OCI-LY1 (cell line): ENCODE measurements at regions not wholly inside any gene's neighbourhood (a gene's known extent, or its start where the extent isn't known, plus 50 kb on each side); places are given as distances from the start of the nearest gene placed in this dataset.

Experiments used
- H2AFZ ChIP-seq: fragments of 200-600 bp; sonication (generic), shearing (Covaris generic); 2 replicates; pipeline ENCODE4 v1.6.0; 2014; ENCODE audit warnings: antibody characterized with exemption, mild to moderate bottlenecking, low read length
- H3F3A ChIP-seq: fragments of 200-600 bp; sonication (generic), shearing (Covaris generic); 2 replicates; pipeline ENCODE4 v1.6.0; 2014; ENCODE audit warnings: mild to moderate bottlenecking, antibody characterized with exemption, low read length, moderate library complexity; ENCODE audit not compliant: insufficient read depth
- H3K27ac ChIP-seq: fragments of 200-600 bp; sonication (generic); 2 replicates; pipeline ENCODE4 v1.5.1; 2014; ENCODE audit warnings: low read length, mixed run types, mild to moderate bottlenecking, low read depth; ENCODE audit not compliant: poor library complexity, severe bottlenecking
- H3K27me3 ChIP-seq: fragments of 200-600 bp; sonication (generic); 2 replicates; pipeline ENCODE4 v1.6.0; 2014; ENCODE audit warnings: antibody characterized with exemption, mild to moderate bottlenecking, low read length, moderate library complexity; ENCODE audit not compliant: insufficient read depth
- H3K36me3 ChIP-seq: fragments of 200-600 bp; sonication (generic); 2 replicates; pipeline ENCODE4 v1.6.1; 2014; ENCODE audit warnings: mild to moderate bottlenecking, antibody characterized with exemption, low read length, moderate library complexity, mixed read lengths; ENCODE audit not compliant: insufficient read depth
- H3K4me1 ChIP-seq: fragments of 200-600 bp; sonication (generic); 2 replicates; pipeline ENCODE4 v1.5.1; 2014; ENCODE audit warnings: mild to moderate bottlenecking, low read length, moderate library complexity; ENCODE audit not compliant: insufficient read depth, severe bottlenecking
- H3K4me2 ChIP-seq: fragments of 200-600 bp; sonication (generic), shearing (Covaris generic); 2 replicates; pipeline ENCODE4 v1.6.1; 2014; ENCODE audit warnings: low read length
- H3K4me3 ChIP-seq: fragments of 200-600 bp; sonication (generic); 2 replicates; pipeline ENCODE4 v1.5.1; 2014; ENCODE audit warnings: low read length, low read depth, mild to moderate bottlenecking, mixed read lengths; ENCODE audit not compliant: poor library complexity, severe bottlenecking
- H3K79me2 ChIP-seq: fragments of 200-600 bp; shearing (Covaris generic); 2 replicates; pipeline ENCODE4 v1.6.1; 2016; ENCODE audit warnings: mixed run types, low read length, mixed read lengths; ENCODE audit not compliant: insufficient read depth
- H3K9ac ChIP-seq: fragments of 200-600 bp; sonication (generic), shearing (Covaris generic); 2 replicates; pipeline ENCODE4 v1.6.1; 2014; ENCODE audit warnings: mild to moderate bottlenecking, low read length, mixed read lengths
- H3K9me2 ChIP-seq: fragments of 200-600 bp; sonication (generic), shearing (Covaris generic); 2 replicates; pipeline ENCODE4 v1.6.1; 2014; ENCODE audit warnings: low read depth, mild to moderate bottlenecking, low read length, mixed read lengths
- H3K9me3 ChIP-seq: fragments of 200-600 bp; shearing (Covaris generic); 2 replicates; pipeline ENCODE4 v1.6.1; 2014; ENCODE audit warnings: low read length, mixed read lengths
- H4K20me1 ChIP-seq: fragments of 200-600 bp; sonication (generic), shearing (Covaris generic); 2 replicates; pipeline ENCODE4 v1.6.0; 2016; ENCODE audit warnings: mild to moderate bottlenecking, low read length; ENCODE audit not compliant: insufficient read depth
- CTCF ChIP-seq: fragments of 200-600 bp; sonication (generic), shearing (Covaris generic); IDR thresholded peaks from 2 replicates; pipeline ENCODE4 v1.5.1; 2017; ENCODE audit warnings: mild to moderate bottlenecking, antibody characterized with exemption, low read length, moderate library complexity, mixed read lengths
- EZH2 ChIP-seq: fragments of 200-600 bp; sonication (generic), shearing (Covaris generic); IDR thresholded peaks from 2 replicates; pipeline ENCODE4 v1.8.0; 2017; ENCODE audit warnings: borderline replicate concordance, mixed run types, mild to moderate bottlenecking, antibody characterized with exemption, low read length, moderate library complexity, mixed read lengths

GRCh38 chr2:153360239-153360638, 118.3 kb downstream of the RPRM start:
- H3K79me2 ChIP-seq = no peaks in the 10 kb centered on the region
- no peaks in the 10 kb centered on the region for H4K20me1 ChIP-seq
- no peaks in the 10 kb centered on the region for H3K27me3 ChIP-seq
- no peaks in the 10 kb centered on the region for H3K36me3 ChIP-seq
- H3K4me3 ChIP-seq = no peak overlapping the region
- H3K9ac ChIP-seq = no peak overlapping the region
- H3K9me2 ChIP-seq = no peaks in the 10 kb centered on the region
- H3F3A ChIP-seq = no peaks in the 10 kb centered on the region
- no peak overlapping the region for H2AFZ ChIP-seq
- H3K9me3 ChIP-seq = no peaks in the 10 kb centered on the region
- no peak overlapping the region for H3K27ac ChIP-seq
- TF ChIP-seq EZH2 = no peak
- TF ChIP-seq CTCF = no peak
- no peaks in the 10 kb centered on the region for H3K4me1 ChIP-seq
- no peak overlapping the region for H3K4me2 ChIP-seq

GRCh38 chr2:153354377-153354776, 124.2 kb downstream of the RPRM start:
- no peak overlapping the region for H3K4me2 ChIP-seq
- TF ChIP-seq CTCF (no peak), EZH2 (no peak)

GRCh38 chr2:153349603-153350002, 129.0 kb downstream of the RPRM start:
- H4K20me1 ChIP-seq = no peaks in the 10 kb centered on the region
- no peaks in the 10 kb centered on the region for H3K9me3 ChIP-seq
- H3K9me2 ChIP-seq = no peaks in the 10 kb centered on the region
- no peak overlapping the region for H3K27ac ChIP-seq
- no peak overlapping the region for H3K9ac ChIP-seq
- H3K27me3 ChIP-seq = no peaks in the 10 kb centered on the region
- no peak overlapping the region for H3K4me3 ChIP-seq
- no peak for TF ChIP-seq EZH2
- no peak for TF ChIP-seq CTCF
- H3F3A ChIP-seq = no peaks in the 10 kb centered on the region
- no peaks in the 10 kb centered on the region for H3K79me2 ChIP-seq
- no peak overlapping the region for H3K4me2 ChIP-seq
- no peaks in the 10 kb centered on the region for H3K4me1 ChIP-seq
- no peak overlapping the region for H2AFZ ChIP-seq
- H3K36me3 ChIP-seq = no peaks in the 10 kb centered on the region

More at GRCh38 chr2:153354377-153354776, 124.2 kb downstream of the RPRM start:
- Histone ChIP-seq H3K27me3 (no peaks in the 10 kb centered on the region), H2AFZ (no peak overlapping the region), H3K36me3 (no peaks in the 10 kb centered on the region), H3K79me2 (no peaks in the 10 kb centered on the region), H3K9ac (no peak overlapping the region), H3K9me2 (no peaks in the 10 kb centered on the region), H3K4me1 (no peaks in the 10 kb centered on the region), H3K27ac (no peak overlapping the region), H3F3A (no peaks in the 10 kb centered on the region), H3K4me3 (no peak overlapping the region), H3K9me3 (no peaks in the 10 kb centered on the region), H4K20me1 (no peaks in the 10 kb centered on the region)
